CD4-positive, alpha-beta T cell (primary cell): ENCODE measurements at regions not wholly inside any gene's neighbourhood (a gene's known extent, or its start where the extent isn't known, plus 50 kb on each side); places are given as distances from the start of the nearest gene placed in this dataset.

Experiments used
- ATAC-seq: fragments of 200-7000 bp; cut with Tn5 transposase; one replicate; pipeline ENCODE4 v1.10.0; 2022; ENCODE audit warnings: mild to moderate bottlenecking; ENCODE audit not compliant: poor library complexity
- CTCF ChIA-PET: fragments of 350-600 bp; sonication (Branson Sonifier 250); formaldehyde crosslinking; loops from one replicate; lab custom pipeline; 2021; ENCODE audit warnings: antibody characterized with exemption, inconsistent platforms; lab: Charles Lee
- POLR2A ChIA-PET: fragments of 350-600 bp; sonication (Branson Sonifier 250); formaldehyde crosslinking; loops from one replicate; lab custom pipeline; 2021; ENCODE audit warnings: antibody characterized with exemption, inconsistent platforms; lab: Charles Lee
- DNase-seq, 14 experiments: peaks; one replicate each; pipeline ENCODE4 v3.0.0-alpha.2; 2013 to 2020; ENCODE audit warnings: mixed read lengths in 2 of 14
- H3K27ac ChIP-seq, 2 donors: one replicate each; pipeline versions ENCODE4 v1.5.1 to v1.7.0; 2013; ENCODE audit warnings: low read length in 2 of 2, low read depth in 1 of 2, mild to moderate bottlenecking in 1 of 2
- H3K27me3 ChIP-seq, 2 experiments: 1 replicate in 1 of 2; 2 replicates in 1 of 2; pipeline versions ENCODE4 v1.6.1 to v1.7.0; 2013; ENCODE audit warnings: low read length in 2 of 2, control low read depth in 1 of 2, mild to moderate bottlenecking in 1 of 2, moderate library complexity in 1 of 2; ENCODE audit not compliant: insufficient read depth in 2 of 2, control insufficient read depth in 1 of 2
- H3K36me3 ChIP-seq: one replicate; pipeline ENCODE4 v1.6.1; 2013; ENCODE audit warnings: low read length, control low read depth; ENCODE audit not compliant: insufficient read depth
- H3K4me1 ChIP-seq: one replicate; pipeline ENCODE4 v1.6.1; 2013; ENCODE audit warnings: low read length, control low read depth; ENCODE audit not compliant: insufficient read depth
- H3K4me3 ChIP-seq: one replicate; pipeline ENCODE4 v1.5.1; 2013; ENCODE audit warnings: mild to moderate bottlenecking, low read length, moderate library complexity
- H3K9me3 ChIP-seq, 2 experiments: 1 replicate in 1 of 2; 2 replicates in 1 of 2; pipeline versions ENCODE4 v1.6.1 to v1.7.0; 2013; ENCODE audit warnings: low read length in 2 of 2, mild to moderate bottlenecking in 2 of 2, control low read depth in 1 of 2, moderate library complexity in 1 of 2; ENCODE audit not compliant: control insufficient read depth in 1 of 2, insufficient read depth in 1 of 2
- H3K27ac Mint-ChIP-seq: one replicate; pipeline ENCODE4 v1.8.0; 2020; ENCODE audit warnings: mixed read lengths
- H3K27me3 Mint-ChIP-seq: one replicate; pipeline ENCODE4 v1.8.0; 2021; ENCODE audit warnings: mixed read lengths
- H3K36me3 Mint-ChIP-seq: one replicate; pipeline ENCODE4 v1.8.0; 2021; ENCODE audit warnings: low read depth, mixed read lengths
- H3K4me1 Mint-ChIP-seq: one replicate; pipeline ENCODE4 v1.8.0; 2021; ENCODE audit warnings: low read depth, mixed read lengths
- H3K4me3 Mint-ChIP-seq: one replicate; pipeline ENCODE4 v1.8.0; 2020; ENCODE audit warnings: mild to moderate bottlenecking, mixed read lengths
- H3K9me3 Mint-ChIP-seq: one replicate; pipeline ENCODE4 v1.8.0; 2020; ENCODE audit warnings: mixed read lengths
- CTCF ChIP-seq: fragments of 200-600 bp; IDR thresholded peaks from one replicate; pipeline ENCODE4 v1.8.0; 2022; ENCODE audit warnings: antibody characterized with exemption, mild to moderate bottlenecking
- intact Hi-C, 2 experiments: fragments of 100-400 bp; cut with DNase I in 1 of 2; cut with micrococcal nuclease in 1 of 2; formaldehyde crosslinking; loops; one replicate each; pipeline versions ENCODE4 v1.15.1 to v1.9.0; 2023 to 2025; cut with DNase I, micrococcal nuclease

GRCh38 chr18:67139899-67140298, 376.6 kb downstream of the DSEL start:
- POLR2A ChIA-PET, result no interaction called here
- no peak for ATAC-seq
- Mint-ChIP-seq H3K9me3 (no peaks in the 10 kb centered on the region), H3K4me3 (no peak overlapping the region), H3K27ac (no peak overlapping the region), H3K4me1 (no peaks in the 10 kb centered on the region), H3K36me3 (no peaks in the 10 kb centered on the region), H3K27me3 (no peaks in the 10 kb centered on the region)
- no peak for DNase-seq
- Histone ChIP-seq H3K36me3 (no peaks in the 10 kb centered on the region), H3K9me3 (no peaks in the 10 kb centered on the region), H3K27me3 (no peaks in the 10 kb centered on the region), H3K27ac (no peak overlapping the region), H3K4me1 (no peaks in the 10 kb centered on the region), H3K4me3 (no peak overlapping the region)
- no peak for TF ChIP-seq CTCF
- CTCF ChIA-PET, result no interaction called here
- intact Hi-C loops, result no loop called here

DNA sequence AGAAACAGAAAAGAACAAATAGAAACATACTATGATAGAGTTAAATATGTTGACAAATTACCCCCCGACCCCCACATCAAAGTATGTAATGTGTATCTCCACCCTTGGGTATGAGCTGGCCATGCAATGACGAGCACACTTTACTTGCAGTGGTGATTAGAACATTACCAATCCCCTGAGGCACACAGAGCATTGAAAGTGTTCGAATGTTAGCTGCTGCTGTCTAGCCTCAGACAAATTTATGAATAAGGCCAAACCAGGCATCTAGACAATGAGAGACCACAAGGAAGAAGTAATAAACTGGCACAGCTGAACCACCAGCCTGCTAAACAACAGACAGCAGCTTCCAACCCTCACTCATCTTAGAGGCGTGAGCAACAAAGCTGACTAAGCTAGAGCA, 380.5 kb downstream of the DSEL start:
- DNase-seq (no peak), ATAC-seq (no peak)
- Histone ChIP-seq H3K9me3 (no peaks in the 10 kb centered on the region), H3K4me1 (no peaks in the 10 kb centered on the region), H3K36me3 (no peaks in the 10 kb centered on the region), H3K4me3 (no peak overlapping the region), H3K27ac (no peak overlapping the region), H3K27me3 (no peaks in the 10 kb centered on the region)
- no peak overlapping the region for H3K27ac Mint-ChIP-seq
- ChIA-PET CTCF (no interaction called here), POLR2A (interaction anchor here (0.6 kb wide), 1 partner anchor 32 kb away, joined by 3 read pairs; no protein-coding TSS in a partner anchor)
- no peaks in the 10 kb centered on the region for H3K36me3 Mint-ChIP-seq
- intact Hi-C loops, result no loop called here
- H3K4me3 Mint-ChIP-seq, result no peak overlapping the region
- H3K9me3 Mint-ChIP-seq, result no peaks in the 10 kb centered on the region
- no peaks in the 10 kb centered on the region for H3K4me1 Mint-ChIP-seq
- no peak for TF ChIP-seq CTCF
- H3K27me3 Mint-ChIP-seq, result no peaks in the 10 kb centered on the region

- Mint-ChIP-seq H3K27ac (no peak overlapping the region), H3K36me3 (no peaks in the 10 kb centered on the region), H3K4me1 (no peaks in the 10 kb centered on the region), H3K4me3 (no peak overlapping the region), H3K9me3 (no peaks in the 10 kb centered on the region), H3K27me3 (no peaks in the 10 kb centered on the region)
- intact Hi-C loops, result no loop called here
- H3K4me1 ChIP-seq, result no peaks in the 10 kb centered on the region
- H3K27ac ChIP-seq, result no peak overlapping the region
- no peak overlapping the region for H3K4me3 ChIP-seq
- ChIA-PET CTCF (no interaction called here), POLR2A (no interaction called here)
- TF ChIP-seq CTCF, result no peak
- no peaks in the 10 kb centered on the region for H3K27me3 ChIP-seq
- H3K36me3 ChIP-seq, result no peaks in the 10 kb centered on the region
- ATAC-seq (no peak), DNase-seq (no peak)
- no peaks in the 10 kb centered on the region for H3K9me3 ChIP-seq
Observed at GRCh38 chr18:67134911-67135310, 381.6 kb downstream of the DSEL start.
